ENCODE measurements at regions not wholly inside any gene's neighbourhood (a gene's known extent, or its start where the extent isn't known, plus 50 kb on each side); places are given as distances from the start of the nearest gene placed in this dataset.
"Not testable (repeated sequence)": the region's sequence is repeated elsewhere in the genome, so short reads cannot be mapped to it uniquely, and the experiment has no call there.

DNA sequence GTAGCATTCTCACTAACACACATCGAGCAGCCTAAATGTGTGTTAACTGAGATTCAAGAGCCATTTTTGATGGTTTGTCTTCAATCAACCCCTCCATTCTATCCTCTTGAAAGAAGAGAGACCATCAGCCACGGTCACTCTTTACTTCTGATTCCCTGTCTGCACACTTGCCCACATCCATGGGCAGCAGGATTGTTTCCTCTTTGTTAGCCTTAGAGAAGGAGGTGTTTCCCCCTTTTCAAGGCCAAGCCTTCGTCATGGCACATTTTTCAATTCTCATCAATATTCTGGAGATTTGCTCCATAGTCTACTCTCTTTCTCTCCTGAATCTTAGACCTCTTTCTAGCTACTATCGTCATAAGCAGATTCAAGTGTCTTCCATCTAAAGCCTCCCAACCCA lies 522.4 kb upstream of the NAALADL2 start:
- DNase-seq: no peak

DNA sequence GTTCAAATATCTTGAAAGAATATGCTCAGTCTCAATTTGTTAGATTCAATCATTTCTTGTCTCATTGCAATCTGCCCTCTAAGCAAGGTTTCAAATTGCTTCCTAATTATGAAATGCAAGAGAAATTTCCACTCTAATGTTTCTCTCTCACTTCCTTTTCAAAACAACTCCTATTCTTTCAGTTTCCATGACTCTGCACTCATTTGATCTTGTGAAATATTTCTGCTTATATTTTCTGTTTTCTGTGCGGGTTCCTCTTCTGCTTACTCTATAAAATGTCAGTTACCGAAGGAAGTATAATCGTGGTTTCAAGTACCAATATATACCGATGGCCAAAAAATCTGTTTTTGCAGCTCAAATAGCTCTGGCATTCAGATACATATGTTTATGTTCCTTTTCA lies 521.9 kb upstream of the NAALADL2 start:
- DNase-seq: no peak

DNA sequence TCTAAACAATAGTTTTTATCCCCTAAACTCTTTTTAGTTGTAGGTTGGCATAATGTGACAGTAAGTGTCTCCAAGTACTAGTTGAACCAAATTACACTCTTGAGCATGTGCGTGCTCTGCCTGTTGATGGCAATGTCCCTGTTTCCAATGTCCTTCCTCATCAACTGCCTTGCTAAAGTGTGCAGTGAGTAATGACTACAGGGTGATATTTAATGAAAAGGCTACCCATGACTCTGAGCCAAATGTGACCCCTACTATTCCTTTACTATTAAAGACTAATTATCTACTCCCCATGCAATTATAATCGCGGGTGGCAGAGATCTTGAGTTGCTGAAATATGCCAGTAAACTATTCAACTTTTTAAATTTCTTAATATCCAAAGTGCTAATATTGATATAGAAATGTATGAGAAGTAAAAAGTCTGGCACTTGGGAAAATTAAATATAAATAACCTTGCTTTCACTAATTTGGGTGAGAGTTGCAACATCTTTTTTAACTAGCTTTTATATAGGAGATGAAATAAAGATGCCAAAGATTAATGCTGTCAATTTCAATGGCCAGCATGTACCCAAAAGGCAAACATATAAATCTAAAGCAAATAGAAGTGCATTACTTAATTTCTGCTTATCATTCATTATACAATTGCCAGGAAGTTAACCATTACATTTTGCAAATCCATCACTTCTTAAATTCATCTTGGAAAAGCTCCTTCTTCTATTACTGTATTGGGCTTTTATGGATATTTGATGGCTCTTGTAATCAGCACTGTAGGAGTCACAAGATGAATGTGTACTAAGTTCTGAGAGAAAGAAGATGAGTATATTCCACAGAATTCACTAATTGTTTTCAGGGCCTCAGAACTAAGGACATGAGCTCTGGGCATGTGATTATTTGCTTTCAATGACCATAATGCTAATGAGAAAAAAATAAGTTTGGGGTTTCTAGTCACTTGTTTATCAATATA lies 518.2 kb upstream of the NAALADL2 start:
- DNase-seq: no peak

DNA sequence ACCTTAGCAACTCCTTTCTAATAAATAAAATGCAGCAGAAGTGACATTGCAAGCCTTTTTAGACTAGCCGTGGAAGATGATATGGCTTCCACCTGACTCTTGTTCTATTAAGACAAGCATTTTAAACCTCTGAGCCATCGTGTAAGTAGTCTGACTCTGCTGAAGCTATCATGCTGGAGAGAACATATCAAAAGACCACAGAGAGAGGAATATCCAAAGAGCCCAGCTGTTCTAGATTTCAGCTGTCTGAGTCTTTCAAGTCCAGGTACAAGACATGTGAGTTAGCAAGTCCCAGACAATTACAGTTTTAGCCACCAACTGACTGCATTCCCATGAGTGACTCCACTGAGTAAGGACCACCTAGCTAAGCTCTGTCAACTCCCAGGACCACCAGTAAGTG lies 517.0 kb upstream of the NAALADL2 start:
- no peak for DNase-seq

DNA sequence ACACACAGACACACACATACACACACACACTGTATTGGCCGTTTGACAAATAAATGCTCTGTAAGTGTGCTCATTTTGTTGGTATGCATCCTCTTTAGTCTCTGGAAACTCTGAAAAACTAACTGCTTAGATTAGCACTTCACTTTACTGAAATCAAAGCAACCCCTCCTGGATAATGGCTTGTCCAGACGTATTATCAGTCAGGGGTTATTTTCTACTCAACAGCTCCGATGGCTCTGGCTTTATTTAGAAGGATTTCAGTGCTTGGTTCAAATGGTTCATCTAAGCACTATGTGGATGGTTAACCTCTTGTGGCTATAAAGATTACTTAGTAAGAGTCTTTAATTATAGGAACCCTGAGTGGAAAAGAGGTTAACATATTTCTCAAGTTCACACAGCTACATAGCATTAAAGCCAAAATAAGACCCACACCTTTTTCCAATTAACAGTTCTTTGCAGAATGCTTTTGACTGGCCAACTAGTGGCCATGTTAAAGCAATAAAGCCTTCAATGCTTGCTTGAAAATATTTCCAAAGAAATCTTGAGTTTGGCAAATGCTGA lies 516.1 kb upstream of the NAALADL2 start:
- no peak for DNase-seq

DNA sequence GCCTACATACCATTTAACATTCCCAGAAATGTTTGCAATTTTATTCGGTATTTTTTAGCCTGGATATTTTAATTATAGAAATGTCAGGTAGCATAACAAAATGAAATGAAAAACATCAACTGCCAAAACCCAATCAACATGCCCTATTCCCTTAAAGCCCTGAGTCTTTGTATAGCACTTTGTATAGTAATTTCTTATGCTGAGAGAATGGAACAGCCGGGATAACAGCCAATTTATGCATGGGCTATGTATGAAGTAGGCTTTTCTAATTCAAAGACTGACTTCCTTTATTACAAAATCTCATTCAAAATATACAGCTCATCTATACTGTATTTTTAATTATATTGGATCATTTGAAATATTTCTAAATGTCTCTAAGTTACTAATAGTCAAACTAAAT lies 513.0 kb upstream of the NAALADL2 start:
- DNase-seq: no peak

DNA sequence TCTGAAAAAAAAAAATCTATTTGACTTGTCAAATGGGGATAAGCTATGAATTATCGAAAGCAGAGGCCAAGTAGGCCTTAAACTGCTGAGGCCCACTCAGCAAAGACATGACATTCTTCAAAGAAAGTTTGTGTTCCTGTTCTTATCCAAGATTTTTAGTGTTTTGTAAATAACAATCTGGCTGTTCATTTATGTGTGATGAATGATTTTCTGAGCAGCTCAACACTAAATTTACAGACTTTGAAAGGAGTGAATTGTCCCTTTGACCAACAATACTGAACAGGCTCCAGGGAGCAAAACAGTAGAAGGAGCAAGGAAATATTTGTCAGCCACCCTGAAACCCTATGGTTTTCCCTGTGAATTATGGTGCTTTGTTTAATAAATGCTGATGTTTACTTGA lies 512.6 kb upstream of the NAALADL2 start:
- no peak for DNase-seq

DNA sequence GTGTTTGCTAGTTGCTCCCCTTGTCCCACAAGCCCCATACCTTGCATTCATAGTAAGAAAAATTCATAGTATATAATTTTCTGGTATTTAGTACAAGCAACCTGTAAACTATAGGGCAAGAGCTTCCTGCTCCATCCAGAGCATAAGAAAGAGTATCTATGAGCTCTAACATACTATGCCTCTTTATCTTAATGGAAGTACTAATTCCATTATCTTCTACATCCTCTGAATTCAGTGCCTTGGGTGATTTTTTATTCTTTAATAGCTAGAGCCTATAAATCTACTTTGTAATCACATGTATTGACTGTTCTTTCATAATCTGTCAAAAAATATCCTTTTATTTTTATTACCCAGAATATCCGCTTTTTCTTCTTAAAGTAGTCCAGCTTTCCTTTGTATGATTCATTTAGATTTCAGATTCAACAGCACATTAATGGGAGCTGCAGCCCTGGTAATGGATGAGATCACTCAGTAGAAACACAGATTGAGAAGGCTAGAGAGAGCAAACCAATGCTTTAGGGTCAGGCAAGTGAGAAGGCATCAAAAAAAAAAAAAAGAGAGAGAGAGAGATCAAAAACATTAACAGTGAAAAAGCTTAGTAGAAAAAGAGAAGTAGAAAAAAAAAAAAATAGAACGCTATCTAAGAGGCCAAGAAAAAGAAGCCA lies 511.5 kb upstream of the NAALADL2 start:
- DNase-seq: no peak

DNA sequence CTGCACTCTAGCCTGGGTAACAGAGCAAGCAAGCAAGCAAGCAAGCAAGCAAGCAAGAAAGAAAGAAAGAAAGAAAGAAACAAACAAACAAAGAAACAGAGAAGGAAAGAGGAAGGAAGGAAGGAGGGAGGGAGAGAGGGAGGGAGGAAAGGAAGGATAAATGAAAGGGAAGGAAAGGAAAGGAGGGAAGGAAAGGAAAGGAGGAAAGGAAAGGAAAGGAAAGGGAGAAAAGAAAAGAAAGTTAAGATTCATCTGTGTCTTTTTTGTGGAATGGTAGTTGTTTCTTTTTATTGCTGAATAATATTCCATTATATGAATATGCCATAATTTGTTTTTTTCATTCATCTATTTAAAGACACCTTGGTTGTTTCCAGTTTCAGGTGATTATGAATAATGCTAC lies 506.9 kb upstream of the NAALADL2 start:
- no peak for DNase-seq

DNA sequence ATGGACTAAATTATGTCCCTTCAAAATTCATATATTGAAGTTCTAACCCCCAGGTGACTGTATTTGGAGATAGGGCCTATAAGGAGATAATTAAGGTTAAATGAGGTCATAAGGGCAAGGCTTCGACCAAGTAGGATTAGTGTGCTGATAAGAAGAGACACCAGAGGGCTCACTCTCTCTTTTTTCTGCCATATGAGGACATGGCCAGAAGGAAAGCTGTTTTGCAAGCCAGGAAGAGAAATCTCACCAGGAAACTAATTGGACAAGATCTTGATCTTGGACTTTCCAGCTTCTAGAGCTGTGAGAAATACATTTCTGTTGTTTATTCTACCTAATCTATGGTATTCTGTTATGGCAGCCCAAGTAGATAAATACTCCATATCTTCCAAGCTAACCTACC lies 503.6 kb upstream of the NAALADL2 start:
- no peak for DNase-seq

DNA sequence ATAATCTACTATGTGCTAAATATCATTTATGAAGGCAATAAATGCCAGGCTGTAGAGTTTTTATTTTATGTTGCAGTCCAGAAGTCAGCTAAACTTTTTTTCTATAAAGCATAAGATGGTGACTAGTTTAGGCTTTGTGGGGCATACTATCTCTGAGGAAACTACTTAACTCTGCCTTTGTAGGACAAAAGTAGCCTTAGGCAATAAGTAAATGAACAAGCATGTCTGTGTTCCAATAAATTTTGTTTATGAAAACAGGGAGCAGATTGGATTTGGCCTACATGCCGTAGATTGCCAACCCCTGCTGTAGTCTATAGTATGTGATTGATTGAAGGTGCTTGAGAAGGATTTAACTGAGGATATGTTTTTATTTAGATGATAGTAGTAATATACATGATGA lies 502.5 kb upstream of the NAALADL2 start:
- no peak for DNase-seq

DNA sequence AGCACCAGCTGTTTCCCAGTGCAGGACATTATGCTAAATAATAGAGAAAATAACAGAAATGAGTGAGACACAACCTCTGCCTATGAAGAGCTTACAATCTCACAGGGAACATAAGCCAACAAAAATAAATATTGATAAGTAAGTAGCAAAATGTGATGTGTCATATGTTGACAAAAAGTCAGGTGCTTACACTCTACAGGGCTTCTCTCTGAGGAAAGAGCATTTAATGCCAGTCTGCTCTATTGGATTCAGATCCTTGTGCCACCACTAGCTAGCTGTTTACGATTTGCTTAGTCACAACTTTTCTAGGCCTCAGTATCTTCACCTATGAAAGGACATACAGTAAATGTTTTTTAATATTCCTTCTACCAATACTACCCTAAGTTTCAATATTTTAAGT lies 500.9 kb upstream of the NAALADL2 start:
- DNase-seq: no peak

DNA sequence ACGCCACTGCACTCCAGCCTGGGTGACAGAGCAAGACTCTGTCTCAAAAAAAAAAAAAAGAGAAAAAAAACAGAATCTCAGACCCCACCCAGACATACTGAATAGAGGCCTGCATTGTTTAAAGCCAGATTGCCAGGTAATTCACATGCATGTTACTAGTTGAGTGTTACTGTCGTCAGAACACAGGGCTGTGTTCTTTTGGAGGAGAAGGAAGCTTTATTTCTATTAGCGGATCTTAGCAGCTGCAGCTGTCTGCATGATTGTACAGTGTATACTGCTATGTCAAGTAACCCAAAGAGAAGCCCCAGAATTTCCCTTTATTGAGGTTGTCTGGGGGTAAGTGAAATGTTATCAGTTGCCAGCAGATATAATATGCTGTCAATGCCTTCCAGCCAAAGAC lies 496.6 kb upstream of the NAALADL2 start:
- no peak for DNase-seq

DNA sequence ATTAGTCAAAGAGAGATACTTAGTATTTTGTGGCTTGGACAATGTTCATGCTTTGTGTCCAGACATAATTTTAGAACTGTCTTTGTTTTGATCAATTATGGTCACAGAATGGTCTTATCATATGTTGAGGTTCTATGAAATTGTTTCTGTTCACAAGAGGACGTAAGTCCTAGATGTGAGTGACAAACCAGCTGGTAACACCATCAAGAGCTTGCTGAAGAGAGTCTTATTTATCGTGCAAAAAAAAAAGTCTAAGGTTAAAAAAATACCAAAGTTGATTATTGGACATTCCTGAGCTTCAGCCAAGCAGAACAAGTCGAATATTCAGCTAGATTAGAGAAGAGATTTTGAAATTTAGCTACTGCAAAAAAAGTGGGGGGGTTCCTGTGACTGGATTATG lies 495.9 kb upstream of the NAALADL2 start:
- DNase-seq: no peak

DNA sequence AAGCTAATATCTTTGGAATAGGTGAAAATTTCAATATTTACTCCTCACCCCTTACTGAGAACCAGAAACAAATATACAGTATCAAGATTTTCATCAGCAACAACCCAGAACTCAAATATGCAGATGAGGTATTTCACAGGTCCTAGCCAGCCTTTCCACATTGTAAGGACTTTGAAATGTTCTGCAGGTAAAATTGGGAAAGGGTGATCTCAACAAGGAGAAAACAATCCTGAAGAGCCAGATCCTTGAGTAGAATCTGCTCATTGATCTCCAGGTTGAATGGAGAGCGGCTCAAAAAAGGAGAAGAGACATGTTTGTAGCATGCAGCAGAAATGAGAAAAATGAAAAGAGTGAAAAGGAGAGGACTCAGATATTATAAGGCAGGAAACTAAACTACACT lies 493.3 kb upstream of the NAALADL2 start:
- no peak for DNase-seq

DNA sequence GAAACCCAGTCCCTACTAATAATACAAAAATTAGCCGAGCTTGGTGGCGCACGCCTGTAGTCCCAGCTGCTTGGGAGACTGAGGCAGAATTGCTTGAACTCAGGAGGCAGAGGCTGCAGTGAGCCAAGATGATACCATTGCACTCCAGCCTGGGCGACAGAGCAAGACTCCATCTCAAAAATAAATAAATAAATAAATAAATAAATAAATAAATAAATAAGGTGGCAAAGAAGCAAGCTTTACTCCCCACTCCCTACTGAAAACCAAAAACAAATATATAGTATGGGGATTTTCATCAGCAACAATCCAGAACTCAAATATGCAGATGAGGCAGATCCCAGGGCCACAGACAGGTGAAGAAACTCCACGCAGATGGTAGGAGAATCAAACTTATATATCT lies 492.2 kb upstream of the NAALADL2 start:
- not testable (repeated sequence) for DNase-seq

DNA sequence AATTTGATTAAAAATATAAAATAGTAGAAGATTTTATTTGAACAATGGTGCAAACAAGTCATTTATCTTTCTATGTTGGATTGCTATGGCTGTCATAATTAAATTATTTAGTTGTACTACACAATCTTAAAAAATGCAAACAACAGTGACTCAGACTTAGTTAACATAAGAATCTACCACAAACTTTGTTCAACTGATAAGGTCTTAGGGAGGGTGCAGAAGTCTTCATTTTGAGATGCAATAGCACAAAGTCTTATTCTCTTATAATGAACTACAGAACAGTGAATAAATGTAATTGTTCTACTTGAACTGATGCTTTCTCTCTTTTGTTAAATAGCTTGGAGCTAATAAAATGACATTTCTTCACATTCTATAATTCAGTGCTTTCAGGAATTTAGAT lies 482.8 kb upstream of the NAALADL2 start:
- DNase-seq: no peak

DNA sequence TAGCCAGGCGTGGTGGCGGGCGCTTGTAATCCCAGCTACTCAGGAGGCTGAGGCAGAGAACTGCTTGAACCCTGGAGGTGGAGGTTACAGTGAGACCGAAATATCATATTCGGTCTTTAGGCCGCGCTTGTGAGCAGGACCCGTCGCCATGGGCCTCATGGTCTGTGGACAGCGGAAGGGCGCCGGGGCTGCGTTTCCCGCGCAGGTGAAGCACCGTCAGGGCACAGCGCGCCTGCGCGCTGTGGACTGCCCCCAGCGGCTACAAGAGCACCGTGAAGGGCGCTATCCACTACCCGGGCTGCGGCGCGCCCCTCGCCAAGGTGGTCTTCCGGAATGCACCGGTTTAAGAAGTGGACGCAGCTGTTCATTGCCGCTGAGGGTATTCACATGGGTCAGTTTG lies 482.0 kb upstream of the NAALADL2 start:
- no peak for DNase-seq

DNA sequence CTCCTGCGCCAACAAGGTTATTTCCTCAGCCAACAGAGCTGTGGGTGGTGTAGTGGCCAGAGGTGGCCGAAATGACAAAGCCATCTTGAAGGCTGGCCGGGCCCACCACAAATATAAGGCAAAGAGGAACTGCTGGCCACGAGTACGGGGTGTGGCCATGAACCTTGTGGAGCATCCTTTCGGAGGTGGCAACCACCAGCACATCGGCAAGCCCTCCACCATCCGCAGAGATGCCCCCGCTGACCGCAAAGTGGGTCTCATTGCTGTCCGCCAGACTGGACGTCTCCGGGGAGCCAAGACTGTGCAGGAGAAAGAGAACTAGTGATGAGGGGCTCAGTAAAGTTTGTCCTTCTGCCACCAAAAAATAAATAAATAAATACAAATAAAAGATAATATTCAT lies 481.4 kb upstream of the NAALADL2 start:
- DNase-seq: no peak

DNA sequence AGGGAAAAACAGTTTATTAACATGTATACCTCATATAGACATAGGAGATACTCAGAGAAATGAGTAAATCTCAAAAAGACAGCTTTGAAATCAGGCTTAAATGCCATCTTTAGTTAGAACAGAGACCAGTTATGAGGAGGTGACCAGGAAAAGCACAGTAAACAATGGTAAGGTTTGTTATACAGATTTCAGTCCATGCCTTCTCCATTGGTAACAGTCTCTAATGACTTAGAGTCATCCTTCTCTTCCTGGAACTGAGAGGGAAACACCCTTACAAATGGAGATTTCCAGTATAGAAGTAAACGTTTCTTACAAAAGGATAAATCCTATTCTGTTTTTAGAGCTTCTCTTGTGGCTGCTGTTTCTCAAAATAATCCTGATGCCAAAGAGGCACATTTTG lies 476.3 kb upstream of the NAALADL2 start:
- no peak for DNase-seq

DNA sequence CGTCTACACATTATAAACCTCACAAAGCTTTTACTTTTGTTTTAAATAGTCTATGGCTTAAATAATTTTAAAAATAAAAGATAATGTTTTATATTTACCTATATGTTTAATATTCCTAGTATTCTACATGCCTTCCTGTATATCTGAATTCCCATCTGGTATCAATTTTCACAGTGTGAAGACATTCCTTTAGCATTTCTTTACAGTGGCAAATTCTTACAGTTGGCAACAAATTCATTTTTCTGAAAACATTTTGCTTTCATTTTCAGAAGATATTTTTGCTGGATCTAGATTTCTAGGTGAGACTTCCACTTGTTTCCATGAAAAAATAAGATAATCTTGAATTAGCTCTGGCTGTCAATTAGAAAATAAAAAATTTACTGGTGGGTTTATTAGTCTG lies 471.4 kb upstream of the NAALADL2 start:
- DNase-seq: no peak

DNA sequence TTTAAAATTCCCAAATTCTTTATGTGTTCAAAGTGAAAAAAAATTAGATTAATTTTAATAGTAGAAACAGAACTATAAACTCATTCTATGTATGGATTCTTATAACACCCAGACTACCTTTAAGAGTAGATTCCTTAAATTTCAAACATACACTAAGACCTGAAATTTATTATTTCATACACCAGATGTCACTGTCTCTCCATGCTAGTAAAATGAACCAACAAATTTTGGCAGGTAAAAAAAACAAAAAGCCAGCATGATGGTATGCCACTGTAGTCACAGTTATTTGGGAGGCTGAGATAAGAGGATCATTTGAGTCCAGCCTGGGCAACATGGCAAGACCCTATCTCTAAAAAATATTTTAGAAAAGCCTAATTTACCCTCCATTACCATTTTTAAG lies 461.3 kb upstream of the NAALADL2 start:
- no peak for DNase-seq

DNA sequence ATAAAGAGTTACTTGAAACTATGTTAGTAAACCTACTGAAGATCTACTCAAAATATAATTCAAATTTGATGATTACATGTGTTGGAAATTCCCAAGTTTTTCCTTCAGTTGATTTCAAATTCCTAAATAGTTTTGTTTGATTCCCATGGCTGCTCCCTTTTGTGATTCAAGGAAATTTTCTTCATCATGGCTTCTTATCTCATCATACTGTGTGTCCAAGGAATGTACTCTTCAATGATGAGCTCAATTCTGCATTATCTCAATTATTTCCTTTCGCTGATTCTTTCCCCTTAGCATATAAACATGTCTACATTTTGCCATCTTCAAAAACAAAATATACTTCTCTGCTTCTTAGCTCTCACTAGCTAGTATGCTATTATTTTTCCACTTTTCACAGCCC lies 460.4 kb upstream of the NAALADL2 start:
- no peak for DNase-seq

DNA sequence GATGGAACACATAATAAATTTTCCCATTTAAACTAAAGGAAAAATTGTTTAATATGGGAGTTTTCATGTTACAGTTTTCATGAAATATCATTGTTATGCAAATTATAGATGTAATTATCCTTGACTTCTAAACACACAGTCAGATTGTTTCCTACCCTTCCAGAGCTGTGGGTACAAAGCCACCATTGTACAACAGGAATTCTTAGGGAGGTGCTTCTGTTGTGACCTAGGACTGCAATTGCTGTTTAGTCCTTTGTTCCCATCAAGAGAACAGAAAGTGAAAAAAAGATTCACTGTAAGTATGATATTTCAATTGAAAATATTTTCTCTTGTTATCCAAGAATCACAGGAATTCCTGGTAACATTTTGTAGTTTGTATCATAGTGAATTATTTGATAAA lies 455.3 kb upstream of the NAALADL2 start:
- no peak for DNase-seq
